Gastrocnemius medialis (tissue), 4 donors: ENCODE measurements at regions not wholly inside any gene's neighbourhood (a gene's known extent, or its start where the extent isn't known, plus 50 kb on each side); places are given as distances from the start of the nearest gene placed in this dataset.

Source experiments
- ATAC-seq, 2 donors: fragments of 150-250 bp; one replicate each; pipeline ENCODE4 v1.9.1; 2016
- DNase-seq, 2 donors: peaks; one replicate each; pipeline ENCODE4 v3.0.0-alpha.2; 2019
- H3K27ac ChIP-seq, 4 donors: fragments of 200-600 bp; sonication (generic); 1 replicate in 1 of 4; 2 replicates in 3 of 4; pipeline ENCODE4 v1.5.1; 2016 to 2018; ENCODE audit warnings: mild to moderate bottlenecking in 2 of 4, moderate library complexity in 1 of 4
- H3K27me3 ChIP-seq, 3 donors: fragments of 200-600 bp; sonication (generic) in 2 of 3; 1 replicate in 1 of 3; 2 replicates in 2 of 3; pipeline versions ENCODE4 v1.5.1 to v1.6.0; 2016 to 2019; ENCODE audit warnings: mild to moderate bottlenecking in 1 of 3, moderate library complexity in 1 of 3
- H3K36me3 ChIP-seq, 2 donors: fragments of 200-600 bp; sonication (generic) in 1 of 2; one replicate each; pipeline ENCODE4 v1.5.1; 2017 to 2018
- H3K4me1 ChIP-seq, 2 donors: fragments of 200-600 bp; sonication (generic) in 1 of 2; one replicate each; pipeline ENCODE4 v1.5.1; 2016 to 2017; ENCODE audit warnings: mild to moderate bottlenecking in 2 of 2
- H3K4me3 ChIP-seq, 4 donors: fragments of 200-600 bp; sonication (generic) in 3 of 4; 1 replicate in 1 of 4; 2 replicates in 3 of 4; pipeline ENCODE4 v1.5.1; 2016 to 2019; ENCODE audit warnings: mild to moderate bottlenecking in 2 of 4
- H3K9me3 ChIP-seq, 3 donors: fragments of 200-600 bp; sonication (generic) in 2 of 3; 1 replicate in 1 of 3; 2 replicates in 2 of 3; pipeline ENCODE4 v1.5.1; 2016 to 2019
- POLR2A ChIP-seq, 2 donors: fragments of 450-650 bp; IDR thresholded peaks; one replicate each; pipeline ENCODE4 v1.6.1; 2017; ENCODE audit warnings: antibody characterized with exemption in 2 of 2, mild to moderate bottlenecking in 2 of 2, moderate library complexity in 2 of 2
- in situ Hi-C, 4 donors: fragments of 200-750 bp; cut with MboI; loops; one replicate each; pipeline versions ENCODE4 v1.15.0 to v1.8.0; 2017; ENCODE audit warnings: low sequenced_read_pairs in 4 of 4
- intact Hi-C: fragments of 100-400 bp; cut with DNase I; formaldehyde crosslinking; loops from one replicate; pipeline ENCODE4 v1.15.1; 2023; ENCODE audit warnings: low total_unique reads
- TF ChIP-seq, protein P1 (sequence below), 5 experiments: fragments of 450-650 bp in 3 of 5; fragments of 200-600 bp in 2 of 5; sonication (generic) in 2 of 5; IDR thresholded peaks in 4 of 5; conservative IDR thresholded peaks in 1 of 5; 1 replicate in 4 of 5; 2 replicates in 1 of 5; pipeline ENCODE4 v1.5.1; 2016 to 2019; ENCODE audit warnings: antibody characterized with exemption in 5 of 5, mild to moderate bottlenecking in 3 of 5, moderate library complexity in 3 of 5

DNA sequence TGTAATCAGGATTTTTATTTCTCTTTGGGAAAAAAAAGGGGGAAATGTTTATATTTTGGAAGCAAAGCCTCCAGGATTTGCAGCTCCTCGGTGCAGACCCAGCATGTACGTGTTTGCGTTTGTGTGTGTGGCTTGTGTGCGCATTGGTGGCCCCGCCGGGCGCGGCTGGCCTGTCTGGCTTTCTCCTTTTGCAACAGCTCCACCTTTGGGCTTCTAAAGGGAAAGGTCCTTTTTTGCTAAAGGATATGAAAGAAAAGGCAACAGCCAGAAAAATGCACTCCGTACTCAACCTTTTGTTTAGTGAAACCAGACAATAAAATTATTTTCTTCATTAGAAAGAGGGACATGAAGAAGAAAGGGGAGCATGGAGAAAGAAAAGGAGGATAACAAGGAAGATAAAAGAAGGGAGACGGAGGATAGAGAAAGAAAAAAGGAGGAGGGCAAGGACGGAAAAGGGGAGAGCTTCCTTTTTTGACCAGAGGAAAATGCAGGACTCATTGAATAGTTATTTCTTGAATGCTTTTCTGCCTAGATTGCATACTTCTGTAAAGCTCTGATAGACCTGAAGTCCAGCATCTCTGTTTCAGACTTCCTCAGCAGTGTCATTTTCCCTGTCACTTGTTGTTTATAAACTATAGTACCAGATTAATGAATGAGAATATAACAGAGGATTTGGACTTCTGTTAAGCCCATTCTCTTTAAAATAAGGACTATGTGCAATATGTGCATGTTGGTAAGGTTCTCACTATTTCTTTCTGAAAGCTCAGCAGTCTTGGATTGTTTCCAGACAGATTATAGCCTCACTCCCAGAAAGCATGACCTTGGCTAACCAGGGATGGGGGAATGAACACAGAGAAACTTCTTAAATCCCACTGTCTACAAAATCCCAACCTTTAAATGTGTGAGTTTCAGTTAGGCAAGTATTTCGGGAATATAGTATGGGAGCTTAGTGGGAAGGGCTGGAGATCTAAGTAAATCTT, 563.1 kb upstream of the PIK3C3 start:
- Histone ChIP-seq H3K9me3 (no peaks in the 10 kb centered on the region), H3K27ac (no peak overlapping the region), H3K27me3 (no peaks in the 10 kb centered on the region), H3K4me3 (no peak overlapping the region), H3K4me1 (no peaks in the 10 kb centered on the region), H3K36me3 (no peaks in the 10 kb centered on the region)
- in situ Hi-C loops = no loop called here
- DNase-seq (no peak), ATAC-seq (no peak)
- TF ChIP-seq POLR2A (IDR thresholded peaks at IDR 0.05) = no peak
- TF ChIP-seq, protein P1, sequence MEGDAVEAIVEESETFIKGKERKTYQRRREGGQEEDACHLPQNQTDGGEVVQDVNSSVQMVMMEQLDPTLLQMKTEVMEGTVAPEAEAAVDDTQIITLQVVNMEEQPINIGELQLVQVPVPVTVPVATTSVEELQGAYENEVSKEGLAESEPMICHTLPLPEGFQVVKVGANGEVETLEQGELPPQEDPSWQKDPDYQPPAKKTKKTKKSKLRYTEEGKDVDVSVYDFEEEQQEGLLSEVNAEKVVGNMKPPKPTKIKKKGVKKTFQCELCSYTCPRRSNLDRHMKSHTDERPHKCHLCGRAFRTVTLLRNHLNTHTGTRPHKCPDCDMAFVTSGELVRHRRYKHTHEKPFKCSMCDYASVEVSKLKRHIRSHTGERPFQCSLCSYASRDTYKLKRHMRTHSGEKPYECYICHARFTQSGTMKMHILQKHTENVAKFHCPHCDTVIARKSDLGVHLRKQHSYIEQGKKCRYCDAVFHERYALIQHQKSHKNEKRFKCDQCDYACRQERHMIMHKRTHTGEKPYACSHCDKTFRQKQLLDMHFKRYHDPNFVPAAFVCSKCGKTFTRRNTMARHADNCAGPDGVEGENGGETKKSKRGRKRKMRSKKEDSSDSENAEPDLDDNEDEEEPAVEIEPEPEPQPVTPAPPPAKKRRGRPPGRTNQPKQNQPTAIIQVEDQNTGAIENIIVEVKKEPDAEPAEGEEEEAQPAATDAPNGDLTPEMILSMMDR (IDR thresholded peaks at IDR 0.05 in 4 of 5, conservative IDR thresholded peaks at IDR 0.05 in 1 of 5) = no peak
- intact Hi-C loops = no loop called here

DNA sequence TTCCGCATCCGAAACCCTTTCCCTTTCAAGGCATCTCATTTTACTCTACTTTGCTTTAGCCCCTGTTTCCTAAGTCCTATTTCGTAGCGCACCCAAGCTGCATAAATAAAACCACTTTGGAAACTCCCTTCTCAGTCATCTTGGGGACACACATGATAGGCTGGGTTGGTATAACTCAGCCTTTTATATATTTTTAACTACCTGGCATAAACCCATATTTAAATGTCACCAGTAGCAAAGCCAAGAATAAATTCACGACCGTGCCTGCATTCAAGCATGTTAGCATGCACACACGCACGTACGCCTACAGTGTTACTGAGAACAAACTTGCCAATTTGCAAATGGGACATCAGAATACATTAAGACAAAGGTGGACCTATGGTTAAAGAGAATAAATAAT, 564.7 kb upstream of the PIK3C3 start:
- H3K4me3 ChIP-seq = no peak overlapping the region
- no peak overlapping the region for H3K27ac ChIP-seq
- no peaks in the 10 kb centered on the region for H3K9me3 ChIP-seq
- intact Hi-C loops (no loop called here), in situ Hi-C loops (no loop called here)
- no peaks in the 10 kb centered on the region for H3K4me1 ChIP-seq
- H3K27me3 ChIP-seq = no peaks in the 10 kb centered on the region
- ATAC-seq (no peak), DNase-seq (no peak)
- TF ChIP-seq, protein P1 (IDR thresholded peaks at IDR 0.05 in 4 of 5, conservative IDR thresholded peaks at IDR 0.05 in 1 of 5) = no peak
- TF ChIP-seq POLR2A (IDR thresholded peaks at IDR 0.05) = no peak
- H3K36me3 ChIP-seq = no peaks in the 10 kb centered on the region

DNA sequence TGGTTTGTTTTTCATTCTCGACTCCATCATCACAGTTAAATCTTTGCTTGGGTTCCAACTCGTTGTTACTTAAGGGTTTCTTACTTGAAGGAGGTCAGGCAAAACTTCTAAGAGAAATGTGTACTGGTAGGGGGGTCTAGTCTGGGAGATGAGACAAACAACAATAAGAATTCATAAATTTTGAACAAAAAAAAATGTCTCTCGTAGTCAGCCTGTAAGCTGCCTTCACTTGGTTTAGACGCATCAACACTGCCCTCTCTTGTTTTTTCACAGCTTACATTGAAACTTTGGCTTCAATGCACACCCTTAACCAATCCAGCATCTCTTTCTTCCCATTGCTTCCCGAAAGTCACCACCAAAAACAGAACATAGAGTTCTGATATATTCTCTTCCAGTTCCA, 576.4 kb upstream of the PIK3C3 start:
- H3K9me3 ChIP-seq = no peaks in the 10 kb centered on the region
- no peak for TF ChIP-seq POLR2A (IDR thresholded peaks at IDR 0.05)
- TF ChIP-seq, protein P1 (IDR thresholded peaks at IDR 0.05 in 4 of 5, conservative IDR thresholded peaks at IDR 0.05 in 1 of 5) = no peak
- ATAC-seq (no peak), DNase-seq (no peak)
- intact Hi-C loops (no loop called here), in situ Hi-C loops (no loop called here)
- no peak overlapping the region for H3K27ac ChIP-seq
- no peaks in the 10 kb centered on the region for H3K4me1 ChIP-seq
- no peaks in the 10 kb centered on the region for H3K36me3 ChIP-seq
- no peaks in the 10 kb centered on the region for H3K27me3 ChIP-seq
- H3K4me3 ChIP-seq = no peak overlapping the region

DNA sequence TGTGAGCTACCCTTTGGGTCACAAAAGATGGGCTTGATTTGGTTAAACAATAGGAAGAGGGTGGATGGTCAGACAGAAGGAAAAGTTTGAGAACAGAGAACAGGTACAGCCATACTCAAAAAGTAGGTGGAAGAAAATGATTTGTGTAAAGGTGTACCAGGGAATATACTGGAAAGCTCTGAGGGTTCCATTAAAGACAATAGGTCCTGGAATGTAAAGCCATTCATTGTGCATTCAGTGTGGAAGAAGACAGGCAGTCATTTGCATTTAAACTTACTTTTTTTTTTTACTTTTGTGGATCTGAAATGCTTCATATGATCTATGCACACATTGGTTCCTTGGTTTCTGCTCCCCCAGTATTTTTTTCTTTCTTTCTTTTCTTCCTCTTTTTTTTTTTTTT, 581.4 kb upstream of the PIK3C3 start:
- no peak for DNase-seq
- no peaks in the 10 kb centered on the region for H3K9me3 ChIP-seq
- H3K27me3 ChIP-seq = no peaks in the 10 kb centered on the region
- H3K27ac ChIP-seq = no peak overlapping the region
- TF ChIP-seq, protein P1 (IDR thresholded peaks at IDR 0.05 in 4 of 5, conservative IDR thresholded peaks at IDR 0.05 in 1 of 5) = no peak
- no peak for TF ChIP-seq POLR2A (IDR thresholded peaks at IDR 0.05)
- no peak for ATAC-seq
- H3K4me1 ChIP-seq = no peaks in the 10 kb centered on the region
- intact Hi-C loops = no loop called here
- H3K4me3 ChIP-seq = no peak overlapping the region
- in situ Hi-C loops = no loop called here
- no peaks in the 10 kb centered on the region for H3K36me3 ChIP-seq
